Endothelial cell of umbilical vein (primary cell): ENCODE measurements at regions not wholly inside any gene's neighbourhood (a gene's known extent, or its start where the extent isn't known, plus 50 kb on each side); places are given as distances from the start of the nearest gene placed in this dataset.

ENCODE experiments used
- BruUV-seq: library from RNA; stranded (reverse); fragments of 400-500 nt; replicated peaks from 2 replicates; lab custom pipeline; 2021; lab: Mats Ljungman, UMichigan
- CTCF ChIA-PET: fragments of 300-600, 350-600 bp; sonication (Branson Sonifier 250); formaldehyde crosslinking; loops from one replicate; lab custom pipeline; 2021; ENCODE audit warnings: antibody characterized with exemption, inconsistent platforms; lab: Charles Lee
- POLR2A ChIA-PET: fragments of 300-600, 350-600 bp; sonication (Branson Sonifier 250); formaldehyde crosslinking; loops from one replicate; lab custom pipeline; 2021; ENCODE audit warnings: antibody characterized with exemption, inconsistent platforms; lab: Charles Lee
- DNase-seq: peaks from one replicate; pipeline ENCODE4 v3.0.0-alpha.2; 2011; ENCODE audit warnings: low read depth, low spot score
- FAIRE-seq: peaks from 2 replicates; lab custom pipeline; 2011; peaks lifted over from hg19 to GRCh38; lab: Jason Lieb, UNC
- H2AFZ ChIP-seq: 2 replicates; pipeline ENCODE4 v1.6.0; 2012; ENCODE audit warnings: low read depth, low read length, control low read depth, inconsistent platforms
- H3K27ac ChIP-seq: 2 replicates; pipeline ENCODE4 v1.5.1; 2011; ENCODE audit warnings: low read depth, mild to moderate bottlenecking, control low read depth, low read length, moderate library complexity; ENCODE audit not compliant: insufficient read depth
- H3K27me3 ChIP-seq, 2 experiments: 2 replicates each; pipeline versions ENCODE4 v1.6.0 to v1.6.1; 2011; ENCODE audit warnings: low read length in 2 of 2, mixed read lengths in 1 of 2; ENCODE audit not compliant: control insufficient read depth in 2 of 2, insufficient read depth in 2 of 2
- H3K36me3 ChIP-seq, 2 experiments: 2 replicates in 1 of 2; 3 replicates in 1 of 2; pipeline ENCODE4 v1.5.1; 2011; ENCODE audit warnings: low read length in 2 of 2, mild to moderate bottlenecking in 1 of 2, moderate library complexity in 1 of 2; ENCODE audit not compliant: control insufficient read depth in 2 of 2, insufficient read depth in 2 of 2; ENCODE audit errors: extremely low read depth in 1 of 2
- H3K4me1 ChIP-seq: 3 replicates; pipeline ENCODE4 v1.5.1; 2011; ENCODE audit warnings: mild to moderate bottlenecking, low read length; ENCODE audit not compliant: control insufficient read depth, insufficient read depth; ENCODE audit errors: extremely low read depth
- H3K4me2 ChIP-seq: 2 replicates; pipeline ENCODE4 v1.6.1; 2011; ENCODE audit warnings: low read length, control low read depth, mixed read lengths; ENCODE audit not compliant: insufficient read depth
- H3K4me3 ChIP-seq, 3 experiments: fragments of 200-600 bp in 1 of 3; sonication (generic), shearing (Covaris generic) in 1 of 3; replicated peaks in 1 of 3; 2 replicates each; pipeline ENCODE4 v1.5.1; 2011 to 2016; ENCODE audit warnings: control low read depth in 3 of 3, low read length in 3 of 3, mild to moderate bottlenecking in 2 of 3, inconsistent platforms in 1 of 3, low read depth in 1 of 3, moderate library complexity in 1 of 3; ENCODE audit not compliant: insufficient read depth in 1 of 3
- H3K79me2 ChIP-seq: 2 replicates; pipeline ENCODE4 v1.6.0; 2012; ENCODE audit warnings: low read length, inconsistent platforms; ENCODE audit not compliant: control insufficient read depth, insufficient read depth
- H3K9ac ChIP-seq: replicated peaks from 2 replicates; pipeline ENCODE3; 2011; ENCODE audit warnings: low read length, control low read depth; ENCODE audit not compliant: insufficient read depth; ENCODE audit errors: extremely low read depth
- H3K9me1 ChIP-seq: replicated peaks from 3 replicates; pipeline ENCODE4 v1.6.0; 2011; ENCODE audit warnings: mild to moderate bottlenecking, low read length; ENCODE audit not compliant: control insufficient read depth, insufficient read depth; ENCODE audit errors: extremely low read depth
- H3K9me3 ChIP-seq: replicated peaks from 2 replicates; pipeline ENCODE4 v1.5.1; 2012; ENCODE audit warnings: low read length, inconsistent platforms; ENCODE audit not compliant: control insufficient read depth, insufficient read depth
- H4K20me1 ChIP-seq: replicated peaks from 2 replicates; pipeline ENCODE3; 2011; ENCODE audit warnings: mild to moderate bottlenecking, low read length; ENCODE audit not compliant: control insufficient read depth, insufficient read depth; ENCODE audit errors: extremely low read depth
- CTCF ChIP-seq, 2 donors: IDR thresholded peaks; 1 replicate in 1 of 2; 2 replicates in 1 of 2; pipeline ENCODE4 v1.5.1; 2011; ENCODE audit warnings: low read length in 2 of 2, mild to moderate bottlenecking in 2 of 2, moderate library complexity in 2 of 2, control low read depth in 1 of 2, inconsistent platforms in 1 of 2, low read depth in 1 of 2; ENCODE audit not compliant: insufficient read depth in 1 of 2; ENCODE audit errors: extremely low read depth in 1 of 2
- EZH2 ChIP-seq: IDR thresholded peaks from 2 replicates; pipeline ENCODE4 v1.6.1; 2012; ENCODE audit warnings: borderline replicate concordance, low read depth, mild to moderate bottlenecking, moderate library complexity, low read length, inconsistent platforms; ENCODE audit not compliant: severe bottlenecking
- FOS ChIP-seq: IDR thresholded peaks from 2 replicates; pipeline ENCODE4 v1.6.1; 2011; ENCODE audit warnings: mild to moderate bottlenecking, low read length, moderate library complexity, borderline replicate concordance; ENCODE audit not compliant: insufficient read depth
- GATA2 ChIP-seq: IDR thresholded peaks from 2 replicates; pipeline ENCODE4 v1.7.0; 2011; ENCODE audit warnings: low read depth, mild to moderate bottlenecking, moderate library complexity, mixed read lengths, low read length; ENCODE audit not compliant: insufficient read length, insufficient read depth
- JUN ChIP-seq: IDR thresholded peaks from 2 replicates; pipeline ENCODE4 v1.6.1; 2011; ENCODE audit warnings: borderline replicate concordance, low read depth; ENCODE audit not compliant: insufficient read length, insufficient read depth
- MAX ChIP-seq: IDR thresholded peaks from 2 replicates; pipeline ENCODE4 v1.6.1; 2011; ENCODE audit not compliant: insufficient read depth, insufficient read length
- MYC ChIP-seq: IDR thresholded peaks from one replicate; pipeline ENCODE4 v1.6.1; 2011; ENCODE audit warnings: mild to moderate bottlenecking, low read depth, low read length
- POLR2A ChIP-seq: IDR thresholded peaks from 2 replicates; pipeline ENCODE4 v1.6.1; 2012; ENCODE audit warnings: low read depth, mild to moderate bottlenecking, control low read depth, low read length
- POLR2AphosphoS5 ChIP-seq: IDR thresholded peaks from 2 replicates; pipeline ENCODE4 v1.6.1; 2012; ENCODE audit warnings: low read depth, mild to moderate bottlenecking, control low read depth, low read length, moderate library complexity; ENCODE audit not compliant: insufficient read depth
- dilution Hi-C: fragments of 300-500 bp; cut with MboI; formaldehyde crosslinking; loops from one replicate; pipeline ENCODE4 v1.15.0; 2019; ENCODE audit warnings: low sequenced_read_pairs; ENCODE audit not compliant: extremely low pct_ligation_motif_present
- intact Hi-C: fragments of 100-400 bp; cut with micrococcal nuclease; formaldehyde crosslinking; loops from one replicate; pipeline ENCODE4 v1.10.0; 2022

- H3K27me3 ChIP-seq, result no peaks in the 10 kb centered on the region
- H3K9ac ChIP-seq, result no peak overlapping the region
- H3K4me2 ChIP-seq, result no peak overlapping the region
- H3K9me3 ChIP-seq, result peaks cover 5% of the 10 kb centered on the region
- FAIRE-seq (no peak), DNase-seq (no peak)
- BruUV-seq, result no TSS peak
- CTCF ChIA-PET, result no interaction called here
- H3K27ac ChIP-seq, result no peak overlapping the region
- H3K9me1 ChIP-seq, result no peaks in the 10 kb centered on the region
- dilution Hi-C loops, result no loop called here
- intact Hi-C loops, result no loop called here
- H2AFZ ChIP-seq, result no peak overlapping the region
- no peak overlapping the region for H3K4me3 ChIP-seq
- TF ChIP-seq JUN (no peak), FOS (no peak), POLR2A (no peak), MYC (no peak), MAX (no peak), GATA2 (no peak), EZH2 (no peak), POLR2AphosphoS5 (no peak), CTCF (IDR thresholded peaks at IDR 0.05; ENCODE audit: extremely low read depth in 1 of 2, insufficient read depth in 1 of 2, low read depth in 1 of 2, low read length in 2 of 2) (no peak)
- H4K20me1 ChIP-seq, result no peaks in the 10 kb centered on the region
- H3K36me3 ChIP-seq, result no peaks in the 10 kb centered on the region
- no peaks in the 10 kb centered on the region for H3K4me1 ChIP-seq
- POLR2A ChIA-PET, result no interaction called here
- no peaks in the 10 kb centered on the region for H3K79me2 ChIP-seq
These were observed 485.3 kb upstream of the ADARB2 start for GRCh38 chr10:2222631-2223030.
